T-helper 2 cell treated with Interferon-gamma antibody and Interleukin-4, amounts not matched to agents 100 ng/mL and 5 ng/mL, for 36 hours (primary cell): ENCODE measurements at regions not wholly inside any gene's neighbourhood (a gene's known extent, or its start where the extent isn't known, plus 50 kb on each side); places are given as distances from the start of the nearest gene placed in this dataset.

Experiments used
- intact Hi-C: fragments of 100-400 bp; cut with micrococcal nuclease; formaldehyde crosslinking; loops from one replicate; pipeline ENCODE4 v1.15.1; 2023

GRCh38 chr4:35963383-35963782 lies 280.9 kb downstream of the ARAP2 start:
- intact Hi-C loops = no loop called here

- intact Hi-C loops = no loop called here
These were observed 280.3 kb downstream of the ARAP2 start for GRCh38 chr4:35963974-35964515.

- intact Hi-C loops = no loop called here
These were observed 279.0 kb downstream of the ARAP2 start for GRCh38 chr4:35965300-35965699.

- intact Hi-C loops = no loop called here
These were observed 277.7 kb downstream of the ARAP2 start for GRCh38 chr4:35966566-35966965.

- intact Hi-C loops = no loop called here
These were observed 273.9 kb downstream of the ARAP2 start for GRCh38 chr4:35970366-35970960.

- intact Hi-C loops = no loop called here
These were observed 271.5 kb downstream of the ARAP2 start for GRCh38 chr4:35972814-35973213.

- intact Hi-C loops = no loop called here
These were observed 268.5 kb downstream of the ARAP2 start for GRCh38 chr4:35975617-35976355.

- intact Hi-C loops = no loop called here
These were observed 265.8 kb downstream of the ARAP2 start for GRCh38 chr4:35978551-35978950.

- intact Hi-C loops = no loop called here
These were observed 262.0 kb downstream of the ARAP2 start for GRCh38 chr4:35982318-35982717.

GRCh38 chr4:35986537-35986936 lies 257.8 kb downstream of the ARAP2 start:
- intact Hi-C loops = no loop called here

- intact Hi-C loops = no loop called here
These were observed 250.7 kb downstream of the ARAP2 start for GRCh38 chr4:35993606-35994005.

GRCh38 chr4:36000941-36001557 lies 243.3 kb downstream of the ARAP2 start:
- intact Hi-C loops = no loop called here

- intact Hi-C loops = no loop called here
These were observed 241.3 kb downstream of the ARAP2 start for GRCh38 chr4:36003051-36003450.

- intact Hi-C loops = no loop called here
These were observed 240.0 kb downstream of the ARAP2 start for GRCh38 chr4:36004204-36004851.

- intact Hi-C loops = no loop called here
These were observed 238.1 kb downstream of the ARAP2 start for GRCh38 chr4:36006226-36006625.

GRCh38 chr4:36010397-36010929 lies 233.9 kb downstream of the ARAP2 start:
- intact Hi-C loops = no loop called here

GRCh38 chr4:36011381-36011780 lies 232.9 kb downstream of the ARAP2 start:
- intact Hi-C loops = no loop called here

GRCh38 chr4:36012503-36012902 lies 231.8 kb downstream of the ARAP2 start:
- intact Hi-C loops = no loop called here

GRCh38 chr4:36013206-36013605 lies 231.1 kb downstream of the ARAP2 start:
- intact Hi-C loops = no loop called here
